ENCODE measurements at regions not wholly inside any gene's neighbourhood (a gene's known extent, or its start where the extent isn't known, plus 50 kb on each side); places are given as distances from the start of the nearest gene placed in this dataset.
"Not testable (repeated sequence)": the region's sequence is repeated elsewhere in the genome, so short reads cannot be mapped to it uniquely, and the experiment has no call there.

- Mint-ChIP-seq H3K4me3 (no peak overlapping the region), H3K27me3 (no peaks in the 10 kb centered on the region), H3K4me1 (no peaks in the 10 kb centered on the region), H3K27ac (no peak overlapping the region), H3K36me3 (ENCODE audit: low read depth) (no peaks in the 10 kb centered on the region), H3K9me3 (peaks cover 13% of the 10 kb centered on the region)
- no peak for ATAC-seq (replicated peaks)
Measured at GRCh38 chr13:56718791-56719190, 421.9 kb upstream of the PRR20A start.

GRCh38 chr13:56720841-56721240, 419.9 kb upstream of the PRR20A start:
- Mint-ChIP-seq H3K36me3 (ENCODE audit: low read depth) (no peaks in the 10 kb centered on the region), H3K4me1 (no peaks in the 10 kb centered on the region), H3K27ac (no peak overlapping the region), H3K4me3 (no peak overlapping the region), H3K9me3 (peaks cover 13% of the 10 kb centered on the region), H3K27me3 (no peaks in the 10 kb centered on the region)
- ATAC-seq (replicated peaks) = no peak

- Mint-ChIP-seq H3K4me1 (no peaks in the 10 kb centered on the region), H3K36me3 (ENCODE audit: low read depth) (no peaks in the 10 kb centered on the region), H3K27me3 (no peaks in the 10 kb centered on the region), H3K27ac (no peak overlapping the region), H3K9me3 (peaks cover 17% of the 10 kb centered on the region), H3K4me3 (no peak overlapping the region)
- no peak for ATAC-seq (replicated peaks)
Measured at GRCh38 chr13:56735537-56735942, 405.2 kb upstream of the PRR20A start.

GRCh38 chr13:56736966-56737365, 403.8 kb upstream of the PRR20A start:
- Mint-ChIP-seq H3K27ac (no peak overlapping the region), H3K27me3 (no peaks in the 10 kb centered on the region), H3K36me3 (ENCODE audit: low read depth) (no peaks in the 10 kb centered on the region), H3K4me1 (no peaks in the 10 kb centered on the region), H3K9me3 (peaks cover 17% of the 10 kb centered on the region), H3K4me3 (no peak overlapping the region)
- no peak for ATAC-seq (replicated peaks)

- H3K27ac Mint-ChIP-seq = no peak overlapping the region
- no peaks in the 10 kb centered on the region for H3K4me1 Mint-ChIP-seq
- H3K27me3 Mint-ChIP-seq = no peaks in the 10 kb centered on the region
- no peak overlapping the region for H3K4me3 Mint-ChIP-seq
- peaks cover 11% of the 10 kb centered on the region for H3K9me3 Mint-ChIP-seq
- ATAC-seq (replicated peaks) = no peak
- H3K36me3 Mint-ChIP-seq (ENCODE audit: low read depth) = no peaks in the 10 kb centered on the region
Measured at GRCh38 chr13:56752636-56753035, 388.1 kb upstream of the PRR20A start.

GRCh38 chr13:56755181-56755935, 385.4 kb upstream of the PRR20A start:
- no peak for ATAC-seq (replicated peaks)
- H3K27ac Mint-ChIP-seq = no peak overlapping the region
- H3K9me3 Mint-ChIP-seq = peaks cover 7% of the 10 kb centered on the region
- H3K4me3 Mint-ChIP-seq = no peak overlapping the region
- no peaks in the 10 kb centered on the region for H3K36me3 Mint-ChIP-seq (ENCODE audit: low read depth)
- H3K27me3 Mint-ChIP-seq = no peaks in the 10 kb centered on the region
- H3K4me1 Mint-ChIP-seq = no peaks in the 10 kb centered on the region

GRCh38 chr13:56763333-56763732, 377.4 kb upstream of the PRR20A start:
- H3K4me3 Mint-ChIP-seq; H3K4me1 Mint-ChIP-seq; H3K27me3 Mint-ChIP-seq; ATAC-seq (replicated peaks); H3K27ac Mint-ChIP-seq; H3K36me3 Mint-ChIP-seq (ENCODE audit: low read depth): not testable (repeated sequence)
- H3K9me3 Mint-ChIP-seq = peaks cover 35% of the 10 kb centered on the region

GRCh38 chr13:56773148-56773547, 367.6 kb upstream of the PRR20A start:
- no peak overlapping the region for H3K27ac Mint-ChIP-seq
- no peaks in the 10 kb centered on the region for H3K4me1 Mint-ChIP-seq
- H3K4me3 Mint-ChIP-seq = no peak overlapping the region
- peaks cover 12% of the 10 kb centered on the region for H3K9me3 Mint-ChIP-seq
- no peaks in the 10 kb centered on the region for H3K36me3 Mint-ChIP-seq (ENCODE audit: low read depth)
- ATAC-seq (replicated peaks) = no peak
- H3K27me3 Mint-ChIP-seq = no peaks in the 10 kb centered on the region

GRCh38 chr13:56789527-56789926, 351.2 kb upstream of the PRR20A start:
- peaks cover 3% of the 10 kb centered on the region for H3K9me3 Mint-ChIP-seq
- no peaks in the 10 kb centered on the region for H3K36me3 Mint-ChIP-seq (ENCODE audit: low read depth)
- ATAC-seq (replicated peaks) = no peak
- H3K27me3 Mint-ChIP-seq = no peaks in the 10 kb centered on the region
- no peaks in the 10 kb centered on the region for H3K4me1 Mint-ChIP-seq
- no peak overlapping the region for H3K4me3 Mint-ChIP-seq
- no peak overlapping the region for H3K27ac Mint-ChIP-seq

GRCh38 chr13:56837161-56837560, 303.6 kb upstream of the PRR20A start:
- H3K27me3 Mint-ChIP-seq = no peaks in the 10 kb centered on the region
- ATAC-seq (replicated peaks) = no peak
- peaks cover 5% of the 10 kb centered on the region for H3K9me3 Mint-ChIP-seq
- no peak overlapping the region for H3K27ac Mint-ChIP-seq
- H3K4me1 Mint-ChIP-seq = no peaks in the 10 kb centered on the region
- H3K4me3 Mint-ChIP-seq = no peak overlapping the region
- no peaks in the 10 kb centered on the region for H3K36me3 Mint-ChIP-seq (ENCODE audit: low read depth)

GRCh38 chr13:56850852-56851251, 289.9 kb upstream of the PRR20A start:
- no peak overlapping the region for H3K4me3 Mint-ChIP-seq
- no peaks in the 10 kb centered on the region for H3K27me3 Mint-ChIP-seq
- no peaks in the 10 kb centered on the region for H3K36me3 Mint-ChIP-seq (ENCODE audit: low read depth)
- peaks cover 17% of the 10 kb centered on the region for H3K9me3 Mint-ChIP-seq
- no peak for ATAC-seq (replicated peaks)
- H3K4me1 Mint-ChIP-seq = no peaks in the 10 kb centered on the region
- no peak overlapping the region for H3K27ac Mint-ChIP-seq

GRCh38 chr13:56861476-56861875, 279.2 kb upstream of the PRR20A start:
- no peak for ATAC-seq (replicated peaks)
- no peak overlapping the region for H3K4me3 Mint-ChIP-seq
- H3K9me3 Mint-ChIP-seq = peaks cover 23% of the 10 kb centered on the region
- H3K27me3 Mint-ChIP-seq = no peaks in the 10 kb centered on the region
- H3K27ac Mint-ChIP-seq = no peak overlapping the region
- no peaks in the 10 kb centered on the region for H3K4me1 Mint-ChIP-seq
- H3K36me3 Mint-ChIP-seq (ENCODE audit: low read depth) = no peaks in the 10 kb centered on the region

GRCh38 chr13:56864451-56864850, 276.3 kb upstream of the PRR20A start:
- Mint-ChIP-seq H3K4me3 (no peak overlapping the region), H3K4me1 (no peaks in the 10 kb centered on the region), H3K36me3 (ENCODE audit: low read depth) (no peaks in the 10 kb centered on the region), H3K27me3 (no peaks in the 10 kb centered on the region), H3K9me3 (peaks cover 21% of the 10 kb centered on the region), H3K27ac (no peak overlapping the region)
- ATAC-seq (replicated peaks) = no peak

- H3K27ac Mint-ChIP-seq = no peak overlapping the region
- ATAC-seq (replicated peaks) = no peak
- peaks cover 21% of the 10 kb centered on the region for H3K9me3 Mint-ChIP-seq
- no peak overlapping the region for H3K4me3 Mint-ChIP-seq
- H3K27me3 Mint-ChIP-seq = no peaks in the 10 kb centered on the region
- H3K4me1 Mint-ChIP-seq = no peaks in the 10 kb centered on the region
- no peaks in the 10 kb centered on the region for H3K36me3 Mint-ChIP-seq (ENCODE audit: low read depth)
Measured at GRCh38 chr13:56865416-56865815, 275.3 kb upstream of the PRR20A start.

GRCh38 chr13:56869671-56870070, 271.0 kb upstream of the PRR20A start:
- Mint-ChIP-seq H3K4me3 (no peak overlapping the region), H3K27ac (no peak overlapping the region), H3K27me3 (no peaks in the 10 kb centered on the region), H3K36me3 (ENCODE audit: low read depth) (no peaks in the 10 kb centered on the region), H3K4me1 (no peaks in the 10 kb centered on the region), H3K9me3 (peaks cover 11% of the 10 kb centered on the region)
- no peak for ATAC-seq (replicated peaks)

GRCh38 chr13:56886398-56886797, 254.3 kb upstream of the PRR20A start:
- Mint-ChIP-seq H3K27ac (no peak overlapping the region), H3K4me3 (no peak overlapping the region), H3K36me3 (ENCODE audit: low read depth) (no peaks in the 10 kb centered on the region), H3K27me3 (no peaks in the 10 kb centered on the region), H3K4me1 (no peaks in the 10 kb centered on the region), H3K9me3 (peaks cover 12% of the 10 kb centered on the region)
- ATAC-seq (replicated peaks) = no peak

Data from activated T-helper 17 cell treated with anti-CD3 and anti-CD28 coated beads, Interleukin-2, amount 50 U/mL, for 72 hours (primary cell).